Stimulated activated CD4-positive, alpha-beta T cell treated with anti-CD3 and anti-CD28 coated beads, Interleukin-1b, Interleukin-23, amount 100 ng/mL, for 24 hours (primary cell): ENCODE measurements at regions not wholly inside any gene's neighbourhood (a gene's known extent, or its start where the extent isn't known, plus 50 kb on each side); places are given as distances from the start of the nearest gene placed in this dataset.
A peak's percentile ranks its signal among the peaks of the same experiment; 100 is the strongest.

Source experiments
- DNase-seq, 4 experiments: peaks; one replicate each; pipeline ENCODE4 v3.0.0-alpha.2; 2020; ENCODE audit warnings: low read depth in 4 of 4, low spot score in 1 of 4

DNA sequence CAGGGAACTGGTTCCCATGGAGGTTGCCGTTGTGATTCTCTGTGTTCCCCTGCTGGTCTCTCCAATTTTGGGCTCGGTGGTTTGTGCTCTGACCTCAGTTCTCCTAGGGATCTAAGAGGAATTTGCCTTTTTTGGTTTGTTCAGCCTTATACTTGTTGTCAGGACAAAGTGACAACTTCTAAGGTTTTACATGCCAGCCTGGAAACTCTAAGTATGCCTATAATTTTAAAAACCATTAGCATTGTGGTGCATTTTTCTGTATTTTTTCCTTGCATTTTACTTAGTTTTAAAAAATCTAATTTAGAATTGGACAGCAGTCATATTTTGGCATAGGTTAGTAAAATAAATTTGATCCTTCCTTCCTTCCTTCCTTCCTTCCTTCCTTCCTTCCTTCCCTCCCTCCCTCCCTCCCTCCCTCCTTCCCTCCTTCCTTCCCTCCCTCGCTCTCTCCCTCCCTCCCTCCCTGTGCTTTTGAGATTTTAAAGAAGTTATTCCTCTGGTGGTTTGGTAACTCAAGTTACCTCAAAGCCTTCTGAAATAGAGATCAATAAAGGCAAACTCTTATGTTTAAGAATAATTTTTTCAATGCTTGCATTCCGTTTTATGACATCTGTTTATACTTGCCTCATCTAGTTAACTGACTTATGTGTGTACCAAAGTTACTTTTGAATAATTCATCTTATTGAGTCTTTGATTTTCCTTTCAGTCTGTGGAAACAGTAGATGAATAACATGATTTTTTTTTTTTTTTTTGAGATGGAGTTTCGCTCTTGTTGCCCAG lies 141.3 kb upstream of the RGS17 start:
- no peak for DNase-seq

DNA sequence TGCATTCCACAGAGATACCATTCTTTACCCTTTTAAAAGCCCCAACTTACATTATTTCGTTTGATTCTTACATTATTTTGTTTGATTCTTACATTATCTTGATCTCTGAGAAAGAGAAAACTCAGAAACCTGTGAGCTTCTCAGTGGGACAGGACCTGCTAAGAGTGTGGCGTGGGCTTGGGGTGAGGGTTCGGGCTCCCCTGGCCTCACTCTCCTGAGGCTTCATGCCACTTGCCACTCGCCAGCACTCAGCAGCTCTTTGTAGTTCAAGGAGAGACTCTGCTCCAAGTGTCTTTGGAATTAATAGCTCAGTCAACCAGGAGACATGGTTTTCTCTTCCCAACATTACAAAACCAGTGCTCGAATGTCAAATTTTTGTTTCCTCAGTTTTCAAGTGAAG lies 132.4 kb upstream of the RGS17 start:
- DNase-seq: no peak

DNA sequence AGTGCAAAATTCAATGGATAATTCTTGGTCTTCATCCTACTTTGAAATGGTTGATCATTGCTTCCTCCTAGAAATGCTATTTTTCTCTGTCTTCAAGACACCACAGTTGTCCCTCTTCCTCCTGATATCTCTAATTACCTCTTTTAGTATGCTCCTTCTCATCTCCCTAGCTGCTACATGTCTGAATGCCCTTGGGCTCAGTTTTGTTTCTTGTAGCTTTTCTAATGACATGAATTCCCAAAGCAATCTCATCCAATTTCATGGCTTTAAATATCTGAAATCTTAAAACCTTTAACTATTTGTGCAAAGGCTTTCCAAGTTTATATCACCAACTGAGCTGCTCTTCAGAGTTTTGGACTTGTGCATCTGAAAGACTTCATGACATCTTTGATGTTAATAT lies 120.2 kb upstream of the RGS17 start:
- DNase-seq: no peak

DNA sequence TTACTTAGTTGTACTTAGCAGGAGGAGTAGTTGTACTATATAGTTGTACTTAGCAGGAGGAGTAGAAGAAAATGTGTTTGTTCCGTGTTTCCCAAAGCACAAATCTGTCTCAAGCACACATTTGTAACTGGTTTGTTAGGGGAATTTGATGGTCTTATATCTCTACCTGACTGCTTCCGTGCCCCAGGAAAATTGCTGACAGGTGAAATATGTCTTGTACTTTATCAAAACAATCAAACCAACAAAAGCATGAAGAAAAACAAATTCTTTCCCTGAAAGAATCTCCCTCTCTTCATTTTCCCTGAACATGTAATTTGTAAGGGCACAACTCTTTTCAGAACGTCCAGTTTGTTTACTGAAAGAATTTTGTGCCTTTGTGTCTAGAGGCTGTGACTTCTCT lies 106.6 kb upstream of the RGS17 start:
- DNase-seq: no peak

DNA sequence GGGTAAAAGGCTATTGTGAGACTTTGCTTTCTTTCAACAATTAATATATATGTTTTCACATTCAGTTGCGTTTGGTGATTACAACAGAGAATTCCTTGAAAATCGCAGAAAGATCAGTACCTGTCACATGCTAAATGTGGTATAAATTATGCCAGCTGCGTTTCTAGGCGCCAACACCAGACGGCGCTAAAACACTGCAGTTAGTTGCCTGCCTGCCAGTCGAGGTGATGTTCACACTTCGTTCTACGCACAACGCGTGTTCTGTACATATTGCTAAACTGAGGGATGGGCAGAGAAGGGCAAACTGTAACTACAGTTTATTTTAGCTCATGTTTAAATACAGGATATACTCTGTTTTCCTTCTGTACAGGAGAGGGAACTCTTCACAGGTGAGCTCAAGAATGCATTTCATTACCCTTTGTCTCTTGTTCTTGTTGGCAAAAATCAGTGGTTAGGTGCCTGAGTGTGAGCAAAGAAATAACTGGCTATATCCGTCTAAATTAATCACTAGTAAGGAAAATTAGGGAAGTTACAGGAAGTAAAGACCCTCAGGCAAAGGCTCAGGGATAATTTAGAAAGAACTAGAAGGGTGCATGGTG lies 100.1 kb upstream of the RGS17 start:
- DNase-seq: peak in 1 of 4 experiments; percentile 7

DNA sequence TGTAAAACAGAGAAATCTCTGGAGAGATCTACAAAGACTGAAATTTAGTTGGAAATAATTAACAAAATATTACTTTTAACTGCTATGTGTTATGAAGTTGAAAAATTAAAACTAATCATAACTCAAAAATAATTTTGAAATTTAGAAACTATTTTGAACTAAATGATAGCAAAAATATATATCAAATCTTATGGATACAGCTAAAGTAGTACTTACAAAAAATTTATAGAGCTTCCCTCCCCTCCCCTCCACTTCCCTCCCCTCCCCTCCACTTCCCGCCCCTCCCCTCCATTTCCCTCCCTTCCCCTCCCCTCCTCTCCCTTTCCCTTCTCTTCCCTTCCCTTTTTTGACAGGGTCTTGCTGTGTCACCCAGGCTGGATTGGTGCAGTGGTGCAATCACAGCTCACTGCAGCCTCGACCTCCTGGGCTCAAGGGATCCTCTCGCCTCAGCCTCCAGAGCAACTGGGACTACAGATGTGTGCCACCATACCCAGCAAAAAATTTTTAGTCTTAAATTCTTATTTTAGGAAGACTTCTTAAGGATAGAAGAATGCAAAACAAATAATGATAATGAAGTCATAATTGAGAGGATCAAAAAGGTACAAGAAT lies 87.2 kb upstream of the RGS17 start:
- no peak for DNase-seq

DNA sequence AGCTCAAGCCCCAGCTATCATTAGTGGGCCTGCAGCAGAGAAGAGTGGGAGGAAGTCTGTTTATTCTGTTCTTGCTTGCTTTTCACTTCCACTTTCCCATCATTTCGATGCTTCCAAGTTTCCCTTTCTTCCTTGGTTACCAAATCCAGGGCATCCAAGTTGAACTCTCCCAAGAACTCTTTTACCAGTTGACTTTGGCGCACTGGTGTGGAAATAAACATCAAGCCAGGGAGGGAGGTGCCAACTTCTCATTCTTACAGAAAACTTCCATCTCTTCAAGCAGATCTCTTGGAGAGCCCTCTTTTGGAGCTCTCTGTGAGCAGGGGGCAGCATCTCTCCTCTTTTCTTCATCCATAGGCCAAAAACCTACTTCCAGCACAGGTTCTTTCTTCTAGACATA lies 85.7 kb upstream of the RGS17 start:
- no peak for DNase-seq

DNA sequence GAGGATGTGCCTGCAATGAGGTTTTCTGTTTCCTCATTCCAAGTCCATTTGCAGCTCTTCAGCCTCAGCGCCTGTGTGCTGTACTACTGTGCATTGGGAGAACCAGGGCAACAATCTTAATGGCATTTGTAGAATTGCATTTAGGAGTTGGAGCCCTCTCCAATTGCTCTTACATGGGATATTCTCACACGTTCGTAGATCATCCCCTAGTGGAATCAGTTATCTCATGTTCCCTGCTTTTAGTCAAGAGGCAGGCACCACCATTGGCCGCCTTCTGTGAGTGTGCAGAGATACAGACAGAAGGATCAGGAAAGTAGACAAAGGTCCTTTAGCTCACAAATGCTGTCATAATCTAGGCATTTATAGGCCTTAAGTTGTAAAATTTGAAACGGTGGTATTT lies 84.2 kb upstream of the RGS17 start:
- DNase-seq: no peak

DNA sequence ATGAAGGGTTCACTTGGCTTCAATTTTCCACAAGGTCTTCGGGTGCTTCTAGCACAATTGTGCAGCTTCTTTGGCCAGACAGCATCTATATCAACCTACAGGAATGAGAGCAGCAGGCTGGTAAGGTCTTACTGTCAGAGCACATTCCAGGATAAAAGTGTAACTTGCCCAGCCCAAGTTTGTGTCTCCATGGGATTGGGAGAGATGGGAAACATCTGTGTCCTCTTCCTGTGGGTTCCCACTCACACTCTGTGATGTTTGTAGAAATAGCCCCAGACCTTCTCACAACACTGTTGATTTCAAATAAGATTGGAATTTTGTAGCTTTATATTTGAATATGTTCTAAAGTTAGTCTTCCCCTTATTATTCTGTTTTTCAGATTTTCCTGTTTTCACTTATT lies 83.4 kb upstream of the RGS17 start:
- DNase-seq: no peak

DNA sequence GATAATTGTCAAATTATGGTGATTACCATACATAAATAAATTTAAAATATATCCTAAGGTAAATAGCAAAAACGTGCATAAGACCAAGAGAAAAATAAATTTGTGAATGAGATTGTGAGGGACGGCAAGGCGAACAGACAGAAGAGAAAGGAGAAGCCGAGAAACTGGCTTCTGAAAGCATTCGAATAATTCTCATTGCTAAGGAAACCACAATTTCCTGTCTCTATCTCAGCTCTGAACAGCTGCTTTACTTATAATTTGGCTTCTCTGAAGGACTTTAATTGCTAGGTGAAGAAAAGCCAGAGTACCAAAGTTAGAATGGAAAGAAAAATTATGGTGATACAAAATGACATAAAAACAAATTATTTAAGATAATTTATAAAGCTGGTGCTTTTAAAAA lies 79.0 kb upstream of the RGS17 start:
- no peak for DNase-seq

DNA sequence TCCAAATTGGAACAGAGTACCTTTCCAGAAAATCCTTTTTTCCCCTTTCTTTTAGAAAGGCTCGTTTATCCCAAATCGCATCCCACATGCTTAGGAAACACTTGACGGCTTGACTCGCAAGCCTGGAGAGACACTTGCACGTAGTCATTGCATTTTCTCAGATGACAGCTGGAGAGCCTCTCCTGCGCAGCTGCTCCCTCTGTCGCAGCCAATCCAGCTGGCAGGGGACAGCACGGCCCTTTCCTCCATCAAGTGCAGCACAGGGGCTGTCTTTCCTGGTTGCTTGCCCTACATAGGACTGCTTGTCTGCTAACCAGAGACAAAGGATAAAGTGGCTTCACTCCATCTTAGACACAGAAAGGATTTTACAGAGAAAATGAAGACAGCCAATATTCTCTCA lies 77.6 kb upstream of the RGS17 start:
- DNase-seq: no peak

DNA sequence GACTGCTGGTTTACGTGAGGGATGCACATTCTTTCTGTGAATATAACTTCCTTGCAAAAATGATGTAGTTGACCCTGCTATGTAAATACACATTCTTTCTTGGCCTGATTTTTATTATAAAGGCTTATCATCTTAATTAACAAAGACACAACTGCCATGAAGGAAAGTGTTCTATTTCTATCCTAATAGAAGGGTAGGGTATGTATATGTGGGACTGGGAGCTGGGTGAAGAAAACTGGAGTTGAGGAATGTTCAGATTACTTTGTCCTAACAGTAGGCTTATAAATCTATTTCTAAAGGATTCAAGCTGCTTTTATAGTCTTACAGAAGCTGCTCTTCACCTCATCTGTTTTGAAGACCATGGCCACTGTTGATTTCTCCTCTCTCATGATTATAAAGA lies 76.5 kb upstream of the RGS17 start:
- DNase-seq: no peak

DNA sequence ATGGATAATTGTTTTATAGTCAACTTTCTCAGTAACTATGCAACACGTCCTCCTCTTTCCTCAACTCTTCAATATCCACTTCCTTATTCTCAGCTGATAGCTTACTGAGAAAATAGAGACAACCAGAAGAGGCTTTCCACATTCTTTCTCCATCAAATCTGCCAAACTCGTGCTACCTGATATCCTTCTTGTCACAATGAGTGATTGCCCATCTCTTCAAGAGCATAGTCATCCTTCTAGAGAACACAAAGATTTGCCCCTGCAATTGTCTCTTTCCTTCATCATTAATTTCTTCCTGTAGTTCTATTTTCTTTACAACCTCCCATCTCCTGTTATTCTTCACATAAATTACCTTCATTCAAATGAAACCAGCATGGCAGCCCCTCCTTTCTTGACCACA lies 75.9 kb upstream of the RGS17 start:
- DNase-seq: no peak

DNA sequence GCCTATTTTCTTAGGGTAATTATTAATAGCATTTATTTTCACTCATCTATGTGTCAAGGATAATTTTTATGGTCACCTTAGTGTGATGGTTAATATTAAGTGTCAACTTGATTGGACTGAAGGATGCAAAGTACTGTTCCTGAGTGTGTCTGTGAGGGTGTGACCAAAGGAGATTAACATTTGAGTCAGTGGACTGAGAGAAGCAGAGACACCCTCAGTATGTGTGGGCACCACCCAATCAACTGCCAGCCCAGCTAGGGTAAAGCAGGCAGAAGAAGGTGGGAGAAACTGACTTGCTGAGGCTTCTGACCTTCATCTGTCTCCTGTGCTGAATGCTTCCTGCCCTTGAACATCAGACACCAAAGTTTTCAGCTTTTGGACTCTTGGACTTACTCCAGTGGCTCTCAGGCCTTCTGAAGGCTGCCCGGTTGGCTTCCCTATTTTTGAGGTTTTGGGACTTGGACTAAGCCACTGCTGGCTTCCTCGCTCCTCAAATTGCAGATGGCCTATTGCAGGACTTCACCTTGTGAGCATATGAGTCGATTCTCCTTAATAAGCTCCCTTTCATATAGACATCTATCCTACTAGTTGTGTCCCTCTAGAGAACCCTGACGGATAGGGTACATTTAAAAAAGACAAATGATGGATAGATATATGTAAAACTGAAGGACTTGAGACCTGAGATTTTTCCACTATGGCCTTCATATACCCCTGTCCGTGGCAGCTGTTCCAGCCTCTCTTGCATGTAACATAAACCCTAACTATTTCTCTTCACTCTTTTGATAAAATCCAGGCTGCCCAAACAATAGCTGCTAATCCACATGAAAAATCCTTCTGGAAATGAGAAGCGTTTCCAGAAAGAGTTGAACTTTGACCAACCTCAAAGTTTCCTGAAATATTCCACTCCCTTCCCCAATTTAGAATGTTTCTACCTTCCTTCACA lies 62.1 kb upstream of the RGS17 start:
- no peak for DNase-seq

DNA sequence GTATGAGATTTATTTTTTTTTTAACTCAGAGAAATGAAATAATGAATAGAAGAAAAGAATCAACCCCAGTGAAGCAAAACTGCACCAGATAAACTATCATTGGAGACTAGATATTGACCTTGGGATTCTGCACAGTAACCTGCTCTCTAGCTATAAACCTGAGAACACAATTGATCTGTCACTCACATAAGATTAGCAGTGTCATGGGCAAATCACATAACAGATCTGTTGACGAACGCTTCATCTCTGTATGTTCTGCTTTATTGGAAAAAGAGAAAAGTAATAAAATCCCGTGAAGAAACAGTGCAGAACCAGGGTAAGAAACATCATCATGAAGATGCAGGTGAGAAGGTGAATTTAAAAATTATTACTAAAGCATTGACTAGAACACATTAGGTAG lies 52.8 kb upstream of the RGS17 start:
- no peak for DNase-seq
